Endodermal cell (in vitro differentiated cells): ENCODE measurements at regions not wholly inside any gene's neighbourhood (a gene's known extent, or its start where the extent isn't known, plus 50 kb on each side); places are given as distances from the start of the nearest gene placed in this dataset.

ENCODE experiments used
- DNase-seq: peaks from one replicate; pipeline ENCODE4 v3.0.0-alpha.2; 2017
- H3K27ac ChIP-seq: 2 replicates; pipeline ENCODE4 v1.5.1; 2013; ENCODE audit warnings: mild to moderate bottlenecking, low read depth, low read length, moderate library complexity
- H3K27me3 ChIP-seq: 2 replicates; pipeline ENCODE4 v1.6.1; 2013; ENCODE audit warnings: mild to moderate bottlenecking, low read length, moderate library complexity; ENCODE audit not compliant: insufficient read depth, control insufficient read depth, poor library complexity, severe bottlenecking
- H3K36me3 ChIP-seq: 2 replicates; pipeline ENCODE4 v1.7.0; 2013; ENCODE audit warnings: mild to moderate bottlenecking, low read length, moderate library complexity; ENCODE audit not compliant: control insufficient read depth, insufficient read depth
- H3K4me1 ChIP-seq: one replicate; pipeline ENCODE4 v1.7.0; 2013; ENCODE audit warnings: low read length; ENCODE audit not compliant: control insufficient read depth, insufficient read depth
- H3K4me3 ChIP-seq: 2 replicates; pipeline ENCODE4 v1.5.1; 2013; ENCODE audit warnings: mild to moderate bottlenecking, low read length, moderate library complexity
- H3K9ac ChIP-seq: 2 replicates; pipeline ENCODE4 v1.6.1; 2013; ENCODE audit warnings: mild to moderate bottlenecking, low read length, moderate library complexity; ENCODE audit not compliant: poor library complexity, severe bottlenecking; ENCODE audit errors: extremely low read depth
- H3K9me3 ChIP-seq: 2 replicates; pipeline ENCODE4 v1.6.1; 2013; ENCODE audit warnings: mild to moderate bottlenecking, low read length, moderate library complexity; ENCODE audit not compliant: control insufficient read depth
- H3K27ac Mint-ChIP-seq: 2 replicates; pipeline ENCODE4 v1.8.0; 2020; ENCODE audit warnings: mixed read lengths
- H3K27me3 Mint-ChIP-seq: 2 replicates; pipeline ENCODE4 v1.8.0; 2021; ENCODE audit warnings: mild to moderate bottlenecking, mixed read lengths; ENCODE audit not compliant: insufficient read depth
- H3K36me3 Mint-ChIP-seq: 2 replicates; pipeline ENCODE4 v1.8.0; 2020; ENCODE audit warnings: low read depth, mixed read lengths
- H3K4me1 Mint-ChIP-seq: 2 replicates; pipeline ENCODE4 v1.8.0; 2020; ENCODE audit warnings: mixed read lengths
- H3K4me3 Mint-ChIP-seq: 2 replicates; pipeline ENCODE4 v1.8.0; 2020; ENCODE audit warnings: mild to moderate bottlenecking, moderate library complexity, mixed read lengths
- H3K9me3 Mint-ChIP-seq: 2 replicates; pipeline ENCODE4 v1.8.0; 2020; ENCODE audit warnings: mild to moderate bottlenecking, mixed read lengths
- WGBS, 2 experiments: methylation state at CpG; one replicate each; pipeline versions ENCODE4 v1.1.5 to v1.1.7; 2013; ENCODE audit warnings: missing lambda C conversion rate in 2 of 2, mixed read lengths in 1 of 2; ENCODE audit not compliant: insufficient coverage in 1 of 2, insufficient read length in 1 of 2; 5-methylcytosine and 5-hydroxymethylcytosine counted together
- TF ChIP-seq, protein P1 (sequence below): fragments of 200-600 bp; sonication (generic); conservative IDR thresholded peaks from 2 replicates; pipeline ENCODE4 v1.5.0; 2021; ENCODE audit warnings: antibody characterized with exemption, mild to moderate bottlenecking

GRCh38 chr12:127125607-127126259 is 1141.2 kb upstream of the TMEM132C start:
- peak; percentile 58 for DNase-seq
- H3K27me3 Mint-ChIP-seq = peaks cover 4% of the 10 kb centered on the region
- Histone ChIP-seq H3K4me3 (no peak overlapping the region), H3K9me3 (no peaks in the 10 kb centered on the region), H3K9ac (no peak overlapping the region), H3K27me3 (no peaks in the 10 kb centered on the region), H3K4me1 (no peaks in the 10 kb centered on the region), H3K27ac (no peak overlapping the region), H3K36me3 (no peaks in the 10 kb centered on the region)
- peaks cover 6% of the 10 kb centered on the region for H3K4me1 Mint-ChIP-seq
- 69 to 93% methylated on average over 3 of the region's 3 CpGs for WGBS, 2 experiments
- no peak overlapping the region for H3K27ac Mint-ChIP-seq
- H3K9me3 Mint-ChIP-seq = no peaks in the 10 kb centered on the region
- TF ChIP-seq, protein P1, sequence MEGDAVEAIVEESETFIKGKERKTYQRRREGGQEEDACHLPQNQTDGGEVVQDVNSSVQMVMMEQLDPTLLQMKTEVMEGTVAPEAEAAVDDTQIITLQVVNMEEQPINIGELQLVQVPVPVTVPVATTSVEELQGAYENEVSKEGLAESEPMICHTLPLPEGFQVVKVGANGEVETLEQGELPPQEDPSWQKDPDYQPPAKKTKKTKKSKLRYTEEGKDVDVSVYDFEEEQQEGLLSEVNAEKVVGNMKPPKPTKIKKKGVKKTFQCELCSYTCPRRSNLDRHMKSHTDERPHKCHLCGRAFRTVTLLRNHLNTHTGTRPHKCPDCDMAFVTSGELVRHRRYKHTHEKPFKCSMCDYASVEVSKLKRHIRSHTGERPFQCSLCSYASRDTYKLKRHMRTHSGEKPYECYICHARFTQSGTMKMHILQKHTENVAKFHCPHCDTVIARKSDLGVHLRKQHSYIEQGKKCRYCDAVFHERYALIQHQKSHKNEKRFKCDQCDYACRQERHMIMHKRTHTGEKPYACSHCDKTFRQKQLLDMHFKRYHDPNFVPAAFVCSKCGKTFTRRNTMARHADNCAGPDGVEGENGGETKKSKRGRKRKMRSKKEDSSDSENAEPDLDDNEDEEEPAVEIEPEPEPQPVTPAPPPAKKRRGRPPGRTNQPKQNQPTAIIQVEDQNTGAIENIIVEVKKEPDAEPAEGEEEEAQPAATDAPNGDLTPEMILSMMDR = no peak
- H3K36me3 Mint-ChIP-seq = no peaks in the 10 kb centered on the region
- H3K4me3 Mint-ChIP-seq = no peak overlapping the region

GRCh38 chr12:127126260-127126628 is 1140.7 kb upstream of the TMEM132C start:
- Mint-ChIP-seq H3K9me3 (no peaks in the 10 kb centered on the region), H3K36me3 (no peaks in the 10 kb centered on the region), H3K27ac (no peak overlapping the region), H3K4me3 (no peak overlapping the region), H3K27me3 (peaks cover 4% of the 10 kb centered on the region), H3K4me1 (peaks cover 6% of the 10 kb centered on the region)
- no peaks in the 10 kb centered on the region for H3K9me3 ChIP-seq
- WGBS, 2 experiments = 89 to 90% methylated on average over 2 of the region's 2 CpGs
- H3K4me1 ChIP-seq = no peaks in the 10 kb centered on the region
- no peaks in the 10 kb centered on the region for H3K36me3 ChIP-seq
- DNase-seq = no peak
- no peak overlapping the region for H3K4me3 ChIP-seq
- TF ChIP-seq, protein P1 = no peak
- no peak overlapping the region for H3K27ac ChIP-seq
- H3K27me3 ChIP-seq = no peaks in the 10 kb centered on the region
- no peak overlapping the region for H3K9ac ChIP-seq

DNA sequence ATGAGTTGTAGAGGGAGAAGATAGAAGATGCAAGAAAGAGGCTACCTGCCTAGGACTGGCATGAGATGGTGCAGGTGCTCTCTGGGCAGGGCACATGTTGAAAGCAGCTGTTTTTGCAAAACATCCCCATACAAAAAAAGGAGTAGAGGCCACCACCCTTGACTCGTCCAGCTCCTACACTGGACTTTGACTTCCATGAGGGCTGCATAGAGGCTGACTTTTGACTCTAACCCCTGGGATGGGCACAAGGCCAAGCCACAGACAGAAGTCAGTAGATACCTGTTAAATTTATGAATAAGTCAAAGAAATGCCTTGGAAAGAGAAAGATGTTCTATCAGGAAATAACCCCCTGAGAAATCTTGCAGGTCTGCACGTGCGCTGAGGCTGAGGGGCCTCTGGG is 1139.1 kb upstream of the TMEM132C start:
- no peak overlapping the region for H3K27ac Mint-ChIP-seq
- no peak overlapping the region for H3K4me3 Mint-ChIP-seq
- no peak for DNase-seq
- Histone ChIP-seq H3K4me1 (no peaks in the 10 kb centered on the region), H3K27ac (no peak overlapping the region), H3K4me3 (no peak overlapping the region), H3K36me3 (no peaks in the 10 kb centered on the region), H3K9me3 (no peaks in the 10 kb centered on the region), H3K9ac (no peak overlapping the region), H3K27me3 (no peaks in the 10 kb centered on the region)
- peaks cover 6% of the 10 kb centered on the region for H3K4me1 Mint-ChIP-seq
- WGBS, 2 experiments = 95% methylated on average over 3 of the region's 3 CpGs; no CpG with 5 or more reads in 1 of the 2 experiments
- peaks cover 4% of the 10 kb centered on the region for H3K27me3 Mint-ChIP-seq
- H3K36me3 Mint-ChIP-seq = no peaks in the 10 kb centered on the region
- no peaks in the 10 kb centered on the region for H3K9me3 Mint-ChIP-seq
- TF ChIP-seq, protein P1 = no peak
